Neural cell (in vitro differentiated cells): ENCODE measurements at regions not wholly inside any gene's neighbourhood (a gene's known extent, or its start where the extent isn't known, plus 50 kb on each side); places are given as distances from the start of the nearest gene placed in this dataset.
A peak's percentile ranks its signal among the peaks of the same experiment; 100 is the strongest.

ENCODE experiments used
- H2AFZ ChIP-seq: fragments of 200-600, 300-800 bp; sonication (generic), shearing (Covaris generic); 2 replicates; pipeline ENCODE4 v1.6.0; 2014; ENCODE audit warnings: low read depth, mild to moderate bottlenecking, antibody characterized with exemption, low read length, moderate library complexity
- H3F3A ChIP-seq: fragments of 200-600 bp; shearing (Covaris generic); 2 replicates; pipeline ENCODE4 v1.6.1; 2016; ENCODE audit warnings: mild to moderate bottlenecking, moderate library complexity, mixed read lengths, antibody characterized with exemption, low read length; ENCODE audit not compliant: insufficient read depth, poor library complexity, severe bottlenecking
- H3K27ac ChIP-seq: fragments of 200-600, 300-800 bp; sonication (generic), shearing (Covaris generic); 2 replicates; pipeline ENCODE4 v1.5.1; 2014; ENCODE audit warnings: mild to moderate bottlenecking, low read length, moderate library complexity
- H3K27me3 ChIP-seq: fragments of 300-800, 200-600 bp; sonication (generic), shearing (Covaris generic); 2 replicates; pipeline ENCODE4 v1.6.0; 2014; ENCODE audit warnings: mild to moderate bottlenecking, low read depth, low read length, moderate library complexity; ENCODE audit not compliant: insufficient read depth
- H3K36me3 ChIP-seq: fragments of 300-800, 200-600 bp; sonication (generic), shearing (Covaris generic); 2 replicates; pipeline ENCODE4 v1.5.1; 2014; ENCODE audit warnings: mild to moderate bottlenecking, antibody characterized with exemption, low read length, moderate library complexity; ENCODE audit not compliant: insufficient read depth
- H3K4me2 ChIP-seq: fragments of 300-800, 200-600 bp; sonication (generic), shearing (Covaris generic); 2 replicates; pipeline ENCODE4 v1.6.0; 2014; ENCODE audit warnings: mild to moderate bottlenecking, low read length
- H3K4me3 ChIP-seq: fragments of 300-800, 200-600 bp; sonication (generic), shearing (Covaris generic); 2 replicates; pipeline ENCODE4 v1.5.1; 2014; ENCODE audit warnings: mild to moderate bottlenecking, low read length, moderate library complexity
- H3K79me2 ChIP-seq: fragments of 200-600 bp; shearing (Covaris generic); replicated peaks from 2 replicates; pipeline ENCODE4 v1.6.0; 2014; ENCODE audit warnings: mild to moderate bottlenecking, low read length, moderate library complexity; ENCODE audit not compliant: insufficient read depth
- H3K9ac ChIP-seq: fragments of 300-800, 200-600 bp; sonication (generic), shearing (Covaris generic); 2 replicates; pipeline ENCODE4 v1.6.1; 2016; ENCODE audit warnings: mild to moderate bottlenecking, low read length, mixed read lengths
- H3K9me2 ChIP-seq: fragments of 200-600 bp; shearing (Covaris generic); 2 replicates; pipeline ENCODE4 v1.6.1; 2016; ENCODE audit warnings: mild to moderate bottlenecking, low read length, mixed read lengths; ENCODE audit not compliant: insufficient read depth
- H3K9me3 ChIP-seq: fragments of 200-600, 300-800 bp; sonication (generic), shearing (Covaris generic); 2 replicates; pipeline ENCODE4 v1.6.1; 2016; ENCODE audit warnings: mild to moderate bottlenecking, mixed run types, low read length, moderate library complexity, mixed read lengths
- H4K20me1 ChIP-seq: fragments of 200-600 bp; shearing (Covaris generic); 2 replicates; pipeline ENCODE4 v1.6.1; 2016; ENCODE audit warnings: mild to moderate bottlenecking, mixed run types; ENCODE audit not compliant: insufficient read depth
- EP300 ChIP-seq: fragments of 450-650 bp; conservative IDR thresholded peaks from 2 replicates; pipeline ENCODE4 v1.6.1; 2014; ENCODE audit warnings: antibody characterized with exemption, mild to moderate bottlenecking, moderate library complexity; ENCODE audit not compliant: poor library complexity, severe bottlenecking
- EZH2 ChIP-seq: fragments of 200-600, 300-800 bp; shearing (Covaris generic), sonication (generic); IDR thresholded peaks from 2 replicates; pipeline ENCODE4 v1.6.1; 2014; ENCODE audit warnings: antibody characterized with exemption, low read length, borderline replicate concordance, mild to moderate bottlenecking; ENCODE audit not compliant: insufficient read depth, poor library complexity, severe bottlenecking
- MXI1 ChIP-seq: fragments of 450-650 bp; conservative IDR thresholded peaks from 2 replicates; pipeline ENCODE4 v1.6.1; 2014; ENCODE audit warnings: antibody characterized with exemption, mild to moderate bottlenecking; ENCODE audit not compliant: poor library complexity, severe bottlenecking
- POLR2AphosphoS5 ChIP-seq: IDR thresholded peaks from 2 replicates; pipeline ENCODE4 v1.6.1; 2012
- RAD21 ChIP-seq: fragments of 450-650 bp; conservative IDR thresholded peaks from 2 replicates; pipeline ENCODE4 v1.6.1; 2014; ENCODE audit warnings: antibody characterized with exemption, mild to moderate bottlenecking, moderate library complexity
- SMC3 ChIP-seq: fragments of 450-650 bp; conservative IDR thresholded peaks from 2 replicates; pipeline ENCODE4 v1.6.1; 2014; ENCODE audit warnings: antibody characterized with exemption, mild to moderate bottlenecking, moderate library complexity; ENCODE audit not compliant: poor library complexity
- TAF1 ChIP-seq: IDR thresholded peaks from 2 replicates; pipeline ENCODE4 v1.6.1; 2012; ENCODE audit warnings: low read depth
- TF ChIP-seq, protein P1 (sequence below): fragments of 450-650 bp; IDR thresholded peaks from 2 replicates; pipeline ENCODE4 v1.5.1; 2014; ENCODE audit warnings: antibody characterized with exemption, mild to moderate bottlenecking, moderate library complexity; ENCODE audit not compliant: poor library complexity, severe bottlenecking
- TF ChIP-seq, protein P2 (sequence below): IDR thresholded peaks from 2 replicates; pipeline ENCODE4 v1.6.1; 2012; ENCODE audit warnings: borderline replicate concordance

DNA sequence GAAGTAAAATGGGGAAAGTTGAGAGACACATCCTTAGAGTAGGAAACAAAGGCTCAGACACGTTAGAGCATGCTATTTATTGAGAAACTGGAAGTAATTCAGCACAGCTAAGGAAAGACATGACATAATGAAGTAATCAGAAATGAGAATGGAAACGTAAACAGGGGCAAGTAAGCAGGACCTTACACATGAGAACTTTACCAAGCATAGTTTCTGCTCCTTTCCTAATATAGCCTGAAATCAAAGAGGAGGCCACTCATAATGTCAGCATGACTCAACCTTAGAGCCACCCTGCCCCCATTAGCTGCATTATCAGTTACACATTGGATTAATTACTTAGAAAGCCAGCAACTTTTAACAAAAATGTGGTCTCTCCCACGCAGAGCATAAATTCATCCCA lies 558.3 kb upstream of the GRIA3 start:
- Histone ChIP-seq H4K20me1 (no peaks in the 10 kb centered on the region), H3K9ac (no peak overlapping the region), H3F3A (no peaks in the 10 kb centered on the region), H3K79me2 (no peaks in the 10 kb centered on the region), H3K27ac (peak overlapping the region; percentile 65), H3K9me2 (no peaks in the 10 kb centered on the region), H3K4me3 (no peak overlapping the region), H2AFZ (no peak overlapping the region), H3K9me3 (no peaks in the 10 kb centered on the region), H3K4me2 (no peak overlapping the region), H3K27me3 (no peaks in the 10 kb centered on the region), H3K36me3 (no peaks in the 10 kb centered on the region)
- TF ChIP-seq, protein P1, sequence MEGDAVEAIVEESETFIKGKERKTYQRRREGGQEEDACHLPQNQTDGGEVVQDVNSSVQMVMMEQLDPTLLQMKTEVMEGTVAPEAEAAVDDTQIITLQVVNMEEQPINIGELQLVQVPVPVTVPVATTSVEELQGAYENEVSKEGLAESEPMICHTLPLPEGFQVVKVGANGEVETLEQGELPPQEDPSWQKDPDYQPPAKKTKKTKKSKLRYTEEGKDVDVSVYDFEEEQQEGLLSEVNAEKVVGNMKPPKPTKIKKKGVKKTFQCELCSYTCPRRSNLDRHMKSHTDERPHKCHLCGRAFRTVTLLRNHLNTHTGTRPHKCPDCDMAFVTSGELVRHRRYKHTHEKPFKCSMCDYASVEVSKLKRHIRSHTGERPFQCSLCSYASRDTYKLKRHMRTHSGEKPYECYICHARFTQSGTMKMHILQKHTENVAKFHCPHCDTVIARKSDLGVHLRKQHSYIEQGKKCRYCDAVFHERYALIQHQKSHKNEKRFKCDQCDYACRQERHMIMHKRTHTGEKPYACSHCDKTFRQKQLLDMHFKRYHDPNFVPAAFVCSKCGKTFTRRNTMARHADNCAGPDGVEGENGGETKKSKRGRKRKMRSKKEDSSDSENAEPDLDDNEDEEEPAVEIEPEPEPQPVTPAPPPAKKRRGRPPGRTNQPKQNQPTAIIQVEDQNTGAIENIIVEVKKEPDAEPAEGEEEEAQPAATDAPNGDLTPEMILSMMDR, result no peak
- TF ChIP-seq MXI1 (no peak), SMC3 (no peak), RAD21 (no peak), EP300 (no peak), TAF1 (no peak), EZH2 (no peak), POLR2AphosphoS5 (no peak)
- TF ChIP-seq, protein P2, sequence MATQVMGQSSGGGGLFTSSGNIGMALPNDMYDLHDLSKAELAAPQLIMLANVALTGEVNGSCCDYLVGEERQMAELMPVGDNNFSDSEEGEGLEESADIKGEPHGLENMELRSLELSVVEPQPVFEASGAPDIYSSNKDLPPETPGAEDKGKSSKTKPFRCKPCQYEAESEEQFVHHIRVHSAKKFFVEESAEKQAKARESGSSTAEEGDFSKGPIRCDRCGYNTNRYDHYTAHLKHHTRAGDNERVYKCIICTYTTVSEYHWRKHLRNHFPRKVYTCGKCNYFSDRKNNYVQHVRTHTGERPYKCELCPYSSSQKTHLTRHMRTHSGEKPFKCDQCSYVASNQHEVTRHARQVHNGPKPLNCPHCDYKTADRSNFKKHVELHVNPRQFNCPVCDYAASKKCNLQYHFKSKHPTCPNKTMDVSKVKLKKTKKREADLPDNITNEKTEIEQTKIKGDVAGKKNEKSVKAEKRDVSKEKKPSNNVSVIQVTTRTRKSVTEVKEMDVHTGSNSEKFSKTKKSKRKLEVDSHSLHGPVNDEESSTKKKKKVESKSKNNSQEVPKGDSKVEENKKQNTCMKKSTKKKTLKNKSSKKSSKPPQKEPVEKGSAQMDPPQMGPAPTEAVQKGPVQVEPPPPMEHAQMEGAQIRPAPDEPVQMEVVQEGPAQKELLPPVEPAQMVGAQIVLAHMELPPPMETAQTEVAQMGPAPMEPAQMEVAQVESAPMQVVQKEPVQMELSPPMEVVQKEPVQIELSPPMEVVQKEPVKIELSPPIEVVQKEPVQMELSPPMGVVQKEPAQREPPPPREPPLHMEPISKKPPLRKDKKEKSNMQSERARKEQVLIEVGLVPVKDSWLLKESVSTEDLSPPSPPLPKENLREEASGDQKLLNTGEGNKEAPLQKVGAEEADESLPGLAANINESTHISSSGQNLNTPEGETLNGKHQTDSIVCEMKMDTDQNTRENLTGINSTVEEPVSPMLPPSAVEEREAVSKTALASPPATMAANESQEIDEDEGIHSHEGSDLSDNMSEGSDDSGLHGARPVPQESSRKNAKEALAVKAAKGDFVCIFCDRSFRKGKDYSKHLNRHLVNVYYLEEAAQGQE, result no peak

DNA sequence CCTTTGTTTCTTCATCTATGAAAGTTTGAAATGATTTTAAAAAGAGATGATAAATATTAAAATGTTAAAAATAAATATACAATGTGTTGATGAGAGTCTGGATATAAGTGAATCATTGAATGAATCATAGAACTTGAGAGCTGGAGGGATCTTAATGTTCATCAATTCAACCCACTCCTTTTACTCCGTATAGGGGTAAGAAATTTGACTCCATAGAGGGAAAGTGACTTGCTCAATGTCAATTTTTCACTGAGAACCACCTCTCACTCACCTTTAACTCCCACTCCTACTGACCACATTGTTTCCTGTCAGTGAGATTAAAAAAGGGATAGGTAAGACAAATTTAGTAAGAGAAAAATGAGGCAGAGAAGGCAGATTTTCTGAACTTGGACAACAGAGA lies 557.2 kb upstream of the GRIA3 start:
- no peak overlapping the region for H3K9ac ChIP-seq
- H3K27me3 ChIP-seq, result no peaks in the 10 kb centered on the region
- H2AFZ ChIP-seq, result no peak overlapping the region

More for the DNA sequence above, 557.2 kb upstream of the GRIA3 start:
- Histone ChIP-seq H3K36me3 (no peaks in the 10 kb centered on the region), H4K20me1 (no peaks in the 10 kb centered on the region), H3K4me3 (no peak overlapping the region), H3K9me3 (no peaks in the 10 kb centered on the region), H3K9me2 (no peaks in the 10 kb centered on the region), H3K79me2 (no peaks in the 10 kb centered on the region), H3K27ac (no peak overlapping the region), H3K4me2 (no peak overlapping the region), H3F3A (no peaks in the 10 kb centered on the region)
- no peak for TF ChIP-seq EZH2
- no peak for TF ChIP-seq SMC3
- TF ChIP-seq POLR2AphosphoS5, result no peak
- TF ChIP-seq, protein P1, result no peak
- no peak for TF ChIP-seq TAF1
- TF ChIP-seq RAD21, result no peak
- TF ChIP-seq, protein P2, result no peak
- no peak for TF ChIP-seq MXI1
- no peak for TF ChIP-seq EP300
